ENCODE measurements at regions not wholly inside any gene's neighbourhood (a gene's known extent, or its start where the extent isn't known, plus 50 kb on each side); places are given as distances from the start of the nearest gene placed in this dataset.
"Not testable (repeated sequence)": the region's sequence is repeated elsewhere in the genome, so short reads cannot be mapped to it uniquely, and the experiment has no call there.

DNA sequence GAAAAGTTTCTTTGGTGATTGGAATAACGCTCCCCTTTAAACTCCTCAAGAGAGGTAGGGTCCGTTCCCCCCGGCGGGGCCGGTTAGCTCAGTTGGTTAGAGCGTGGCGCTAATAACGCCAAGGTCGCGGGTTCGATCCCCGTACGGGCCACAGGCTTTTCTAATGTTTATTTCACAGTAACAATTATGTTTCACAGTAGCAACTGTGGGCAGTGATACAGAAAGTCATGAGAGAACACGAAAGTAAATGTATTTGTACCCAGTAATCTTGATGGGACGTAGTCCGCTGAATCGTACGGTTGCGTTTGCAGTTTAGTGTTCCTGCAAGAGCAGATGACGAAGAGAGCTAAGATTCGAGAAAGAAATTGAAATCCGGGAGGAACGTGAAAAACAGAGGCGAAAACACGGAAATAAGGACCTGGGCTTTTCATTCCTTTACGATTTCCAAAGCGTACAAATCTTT lies 505.5 kb downstream of the PRIM2 start:
- no peak overlapping the region for H3K4me2 ChIP-seq (ENCODE audit: insufficient read depth, low read length, poor library complexity, severe bottlenecking)
- no peak for DNase-seq (ENCODE audit: low spot score)
- H2BK15ac ChIP-seq (ENCODE audit: low read length): no peak overlapping the region
- peaks cover 0 to 6% (median 5%) of the 10 kb centered on the region in 3 experiments for H3K27me3 ChIP-seq (ENCODE audit: control insufficient read depth in 3 of 3, insufficient read depth in 3 of 3, low read depth in 1 of 3, low read length in 3 of 3)
- no peak overlapping the region for H3K9ac ChIP-seq (ENCODE audit: low read depth, low read length, poor library complexity)
- H3K4me3 ChIP-seq (ENCODE audit: low read length in 2 of 2): no peak overlapping the region
- peaks cover 0 to 3% of the 10 kb centered on the region in 2 donors for H3K9me3 ChIP-seq (replicated peaks in 1 of 2; ENCODE audit: control insufficient read depth in 2 of 2, insufficient read depth in 1 of 2, low read depth in 1 of 2, low read length in 2 of 2)
- H2BK120ac ChIP-seq (ENCODE audit: low read depth, low read length): no peak overlapping the region
- H3K18ac ChIP-seq (ENCODE audit: low read length): no peak overlapping the region
- no peak overlapping the region for H4K8ac ChIP-seq (ENCODE audit: low read depth, low read length)
- no peak overlapping the region for H3K14ac ChIP-seq (ENCODE audit: low read length)
- H3K36me3 ChIP-seq (replicated peaks in 1 of 2; ENCODE audit: control insufficient read depth in 2 of 2, insufficient read depth in 2 of 2, low read length in 2 of 2): no peaks in the 10 kb centered on the region
- H2AFZ ChIP-seq (ENCODE audit: low read length): no peak overlapping the region
- no peak overlapping the region for H2AK5ac ChIP-seq (ENCODE audit: low read depth, low read length)
- WGBS, 2 donors (ENCODE audit: extremely low coverage in 2 of 2, insufficient read length in 2 of 2, insufficient replicate concordance in 1 of 2): no CpG with 5 or more reads among the region's 27 CpGs
- H3K27ac ChIP-seq (replicated peaks; ENCODE audit: low read length): no peak overlapping the region
- no peak overlapping the region for H4K91ac ChIP-seq (ENCODE audit: low read depth, low read length, poor library complexity)
- H3K4ac ChIP-seq (ENCODE audit: low read length): no peak overlapping the region
- no peak overlapping the region for H2BK12ac ChIP-seq (ENCODE audit: low read length)
- no peak overlapping the region for H2BK5ac ChIP-seq (ENCODE audit: low read length)
- H3K4me1 ChIP-seq (ENCODE audit: control insufficient read depth in 2 of 2, insufficient read depth in 1 of 2, low read depth in 1 of 2, low read length in 2 of 2): no peaks in the 10 kb centered on the region
- H3K79me1 ChIP-seq (ENCODE audit: low read depth, low read length): no peaks in the 10 kb centered on the region
- no peak overlapping the region for H3K23ac ChIP-seq (ENCODE audit: low read depth, low read length, poor library complexity)

DNA sequence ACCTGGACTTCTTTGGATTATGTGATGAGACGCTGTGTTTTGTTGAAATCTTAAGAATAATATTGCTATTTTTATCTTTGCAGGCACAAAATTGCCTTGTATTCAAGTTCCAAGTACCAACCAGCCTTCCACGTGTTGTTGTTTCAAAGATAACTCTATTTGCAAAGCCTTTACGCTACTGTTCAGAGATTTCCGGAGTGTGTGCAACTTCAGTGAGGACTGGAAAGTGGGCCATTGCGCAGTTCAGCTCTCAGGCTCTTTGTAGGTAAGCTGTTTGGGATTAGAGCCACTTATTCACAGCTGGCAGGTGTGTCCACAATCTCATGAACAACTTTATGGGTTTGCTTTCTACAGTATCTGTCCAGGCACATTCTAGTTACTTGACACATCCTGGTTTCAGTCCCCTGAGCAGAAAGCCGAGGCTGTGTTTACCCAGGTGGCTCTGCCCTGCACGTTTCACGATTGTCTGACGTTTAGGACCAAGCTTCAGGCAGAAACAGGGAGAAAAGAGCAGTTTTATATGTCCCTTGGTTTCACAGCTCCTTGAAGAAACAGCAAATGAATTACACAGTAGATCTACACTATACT lies 520.3 kb downstream of the PRIM2 start:
- DNase-seq (ENCODE audit: low spot score); H3K9ac ChIP-seq (ENCODE audit: low read depth, low read length, poor library complexity); H3K9me3 ChIP-seq (replicated peaks in 1 of 2; ENCODE audit: control insufficient read depth in 2 of 2, insufficient read depth in 1 of 2, low read depth in 1 of 2, low read length in 2 of 2); H3K79me1 ChIP-seq (ENCODE audit: low read depth, low read length); H3K36me3 ChIP-seq (replicated peaks in 1 of 2; ENCODE audit: control insufficient read depth in 2 of 2, insufficient read depth in 2 of 2, low read length in 2 of 2); H4K91ac ChIP-seq (ENCODE audit: low read depth, low read length, poor library complexity); H2BK15ac ChIP-seq (ENCODE audit: low read length); H2AFZ ChIP-seq (ENCODE audit: low read length); H3K27me3 ChIP-seq (ENCODE audit: control insufficient read depth in 3 of 3, insufficient read depth in 3 of 3, low read depth in 1 of 3, low read length in 3 of 3); H4K8ac ChIP-seq (ENCODE audit: low read depth, low read length); H3K23ac ChIP-seq (ENCODE audit: low read depth, low read length, poor library complexity); H3K4me3 ChIP-seq (ENCODE audit: low read length in 2 of 2); H3K4me2 ChIP-seq (ENCODE audit: insufficient read depth, low read length, poor library complexity, severe bottlenecking); H3K18ac ChIP-seq (ENCODE audit: low read length); H3K4me1 ChIP-seq (ENCODE audit: control insufficient read depth in 2 of 2, insufficient read depth in 1 of 2, low read depth in 1 of 2, low read length in 2 of 2); H3K4ac ChIP-seq (ENCODE audit: low read length); H2BK12ac ChIP-seq (ENCODE audit: low read length); H3K14ac ChIP-seq (ENCODE audit: low read length); H2BK5ac ChIP-seq (ENCODE audit: low read length); H2BK120ac ChIP-seq (ENCODE audit: low read depth, low read length); H2AK5ac ChIP-seq (ENCODE audit: low read depth, low read length); H3K27ac ChIP-seq (replicated peaks; ENCODE audit: low read length): not testable (repeated sequence)
- WGBS, 2 donors (ENCODE audit: extremely low coverage in 2 of 2, insufficient read length in 2 of 2, insufficient replicate concordance in 1 of 2): no CpG with 5 or more reads among the region's 9 CpGs

DNA sequence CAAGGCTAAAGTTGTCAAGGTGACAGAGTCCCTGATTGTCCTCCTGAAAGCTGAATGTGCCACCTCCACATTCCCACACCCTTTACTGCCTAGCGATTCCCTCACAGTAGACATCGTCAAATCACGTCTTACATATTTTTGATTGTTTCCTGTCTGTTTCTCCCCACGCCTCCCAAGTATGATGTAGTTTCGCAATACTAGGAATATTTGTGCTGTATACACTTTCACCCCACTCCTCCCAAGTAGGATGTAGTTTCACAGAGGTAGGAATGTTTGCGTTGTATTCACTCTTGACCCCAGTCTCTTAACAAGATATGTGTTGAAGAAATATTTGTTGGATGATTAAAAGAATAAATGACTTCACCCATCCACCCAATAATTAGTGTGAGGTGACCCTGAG lies 524.1 kb downstream of the PRIM2 start:
- not testable (repeated sequence) for H3K14ac ChIP-seq (ENCODE audit: low read length); H3K4me1 ChIP-seq (ENCODE audit: control insufficient read depth in 2 of 2, insufficient read depth in 1 of 2, low read depth in 1 of 2, low read length in 2 of 2); H3K18ac ChIP-seq (ENCODE audit: low read length); H4K8ac ChIP-seq (ENCODE audit: low read depth, low read length); H3K4me2 ChIP-seq (ENCODE audit: insufficient read depth, low read length, poor library complexity, severe bottlenecking); H3K23ac ChIP-seq (ENCODE audit: low read depth, low read length, poor library complexity); DNase-seq (ENCODE audit: low spot score); H2BK120ac ChIP-seq (ENCODE audit: low read depth, low read length); H3K4me3 ChIP-seq (ENCODE audit: low read length in 2 of 2); H3K36me3 ChIP-seq (replicated peaks in 1 of 2; ENCODE audit: control insufficient read depth in 2 of 2, insufficient read depth in 2 of 2, low read length in 2 of 2); H4K91ac ChIP-seq (ENCODE audit: low read depth, low read length, poor library complexity); H2AK5ac ChIP-seq (ENCODE audit: low read depth, low read length); H3K27me3 ChIP-seq (ENCODE audit: control insufficient read depth in 3 of 3, insufficient read depth in 3 of 3, low read depth in 1 of 3, low read length in 3 of 3); H2BK15ac ChIP-seq (ENCODE audit: low read length); H3K4ac ChIP-seq (ENCODE audit: low read length); H3K9ac ChIP-seq (ENCODE audit: low read depth, low read length, poor library complexity); H2AFZ ChIP-seq (ENCODE audit: low read length); H3K9me3 ChIP-seq (replicated peaks in 1 of 2; ENCODE audit: control insufficient read depth in 2 of 2, insufficient read depth in 1 of 2, low read depth in 1 of 2, low read length in 2 of 2); H3K27ac ChIP-seq (replicated peaks; ENCODE audit: low read length); H3K79me1 ChIP-seq (ENCODE audit: low read depth, low read length); H2BK12ac ChIP-seq (ENCODE audit: low read length); H2BK5ac ChIP-seq (ENCODE audit: low read length)
- WGBS, 2 donors (ENCODE audit: extremely low coverage in 2 of 2, insufficient read length in 2 of 2, insufficient replicate concordance in 1 of 2): no CpG with 5 or more reads among the region's 6 CpGs

DNA sequence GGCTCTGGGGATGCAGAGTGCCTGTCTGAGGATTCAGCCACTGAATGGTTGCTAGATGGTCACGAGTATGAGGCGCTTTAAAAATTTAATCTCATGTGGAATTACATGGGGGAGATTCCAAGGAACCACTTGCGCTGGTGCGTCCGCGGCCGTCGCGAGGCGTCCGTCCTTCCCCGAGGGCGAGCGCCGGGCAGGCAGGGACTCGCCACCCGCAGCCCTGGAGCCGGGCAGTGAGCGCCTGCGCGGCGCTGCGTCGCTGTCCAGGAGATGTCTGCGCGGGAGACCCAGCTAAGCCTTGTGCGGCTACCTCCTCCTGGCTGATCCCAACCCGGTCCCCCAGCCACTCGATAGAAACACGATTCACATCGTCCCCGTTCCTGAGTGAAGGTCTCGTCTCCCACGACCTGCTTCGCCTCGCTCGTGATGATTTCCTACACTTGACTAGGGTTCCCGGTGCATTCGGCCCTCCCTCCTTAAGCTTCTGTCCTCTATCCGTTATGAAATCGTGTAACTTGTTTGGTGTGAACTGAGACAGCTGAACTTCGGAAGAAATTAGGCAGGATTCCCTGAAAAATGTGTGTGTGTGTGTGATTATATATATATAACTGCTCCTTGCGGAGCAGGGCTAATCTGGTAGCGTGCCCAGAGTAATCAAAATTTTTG lies 536.4 kb downstream of the PRIM2 start:
- H3K27ac ChIP-seq (replicated peaks; ENCODE audit: low read length); H3K79me1 ChIP-seq (ENCODE audit: low read depth, low read length); H3K18ac ChIP-seq (ENCODE audit: low read length); H3K4me3 ChIP-seq (ENCODE audit: low read length in 2 of 2); H4K91ac ChIP-seq (ENCODE audit: low read depth, low read length, poor library complexity); H3K36me3 ChIP-seq (replicated peaks in 1 of 2; ENCODE audit: control insufficient read depth in 2 of 2, insufficient read depth in 2 of 2, low read length in 2 of 2); H3K4me1 ChIP-seq (ENCODE audit: control insufficient read depth in 2 of 2, insufficient read depth in 1 of 2, low read depth in 1 of 2, low read length in 2 of 2); H3K27me3 ChIP-seq (ENCODE audit: control insufficient read depth in 3 of 3, insufficient read depth in 3 of 3, low read depth in 1 of 3, low read length in 3 of 3); H3K9me3 ChIP-seq (replicated peaks in 1 of 2; ENCODE audit: control insufficient read depth in 2 of 2, insufficient read depth in 1 of 2, low read depth in 1 of 2, low read length in 2 of 2); H2BK5ac ChIP-seq (ENCODE audit: low read length); H4K8ac ChIP-seq (ENCODE audit: low read depth, low read length); H2BK12ac ChIP-seq (ENCODE audit: low read length); H2AK5ac ChIP-seq (ENCODE audit: low read depth, low read length); H3K14ac ChIP-seq (ENCODE audit: low read length); H3K9ac ChIP-seq (ENCODE audit: low read depth, low read length, poor library complexity); H2BK120ac ChIP-seq (ENCODE audit: low read depth, low read length); H3K4ac ChIP-seq (ENCODE audit: low read length); H2BK15ac ChIP-seq (ENCODE audit: low read length); H3K23ac ChIP-seq (ENCODE audit: low read depth, low read length, poor library complexity): not testable (repeated sequence)
- peak overlapping the region; percentile 25 for H3K4me2 ChIP-seq (ENCODE audit: insufficient read depth, low read length, poor library complexity, severe bottlenecking)
- no CpG with 5 or more reads among the region's 44 CpGs for WGBS, 2 donors (ENCODE audit: extremely low coverage in 2 of 2, insufficient read length in 2 of 2, insufficient replicate concordance in 1 of 2)
- H2AFZ ChIP-seq (ENCODE audit: low read length): peak overlapping the region; percentile 22
- peak; percentile 9 for DNase-seq (ENCODE audit: low spot score)
